ENCODE measurements at regions not wholly inside any gene's neighbourhood (a gene's known extent, or its start where the extent isn't known, plus 50 kb on each side); places are given as distances from the start of the nearest gene placed in this dataset.

GRCh38 chr12:115700896-115701465 is 576.5 kb downstream of the MED13L start:
- DNase-seq: no peak
- H3K79me2 ChIP-seq (ENCODE audit: insufficient read depth): no peaks in the 10 kb centered on the region
- H2AFZ ChIP-seq (ENCODE audit: low read depth): no peak overlapping the region
- no peaks in the 10 kb centered on the region for H4K20me1 ChIP-seq (ENCODE audit: insufficient read depth)
- no peaks in the 10 kb centered on the region for H3K27me3 ChIP-seq (ENCODE audit: insufficient read depth)
- ChIA-PET POLR2A (no interaction called here), CTCF (no interaction called here)
- H3K9me3 ChIP-seq: no peaks in the 10 kb centered on the region
- no peak overlapping the region for H3K4me2 ChIP-seq
- no peak for TF ChIP-seq PBX3 (IDR thresholded peaks at IDR 0.05)
- no peak for TF ChIP-seq ZBTB33 (IDR thresholded peaks at IDR 0.05; ENCODE audit: borderline replicate concordance, low read depth)
- no peak for TF ChIP-seq RAD21 (IDR thresholded peaks at IDR 0.05; ENCODE audit: low read length)
- no peak for TF ChIP-seq FOXM1 (IDR thresholded peaks at IDR 0.05; ENCODE audit: low read depth)
- no peak for TF ChIP-seq TCF12 (IDR thresholded peaks at IDR 0.05)
- TF ChIP-seq EP300 (IDR thresholded peaks at IDR 0.05; ENCODE audit: borderline replicate concordance in 1 of 2, low read depth in 1 of 2, low read length in 1 of 2): no peak
- TF ChIP-seq, protein P1, sequence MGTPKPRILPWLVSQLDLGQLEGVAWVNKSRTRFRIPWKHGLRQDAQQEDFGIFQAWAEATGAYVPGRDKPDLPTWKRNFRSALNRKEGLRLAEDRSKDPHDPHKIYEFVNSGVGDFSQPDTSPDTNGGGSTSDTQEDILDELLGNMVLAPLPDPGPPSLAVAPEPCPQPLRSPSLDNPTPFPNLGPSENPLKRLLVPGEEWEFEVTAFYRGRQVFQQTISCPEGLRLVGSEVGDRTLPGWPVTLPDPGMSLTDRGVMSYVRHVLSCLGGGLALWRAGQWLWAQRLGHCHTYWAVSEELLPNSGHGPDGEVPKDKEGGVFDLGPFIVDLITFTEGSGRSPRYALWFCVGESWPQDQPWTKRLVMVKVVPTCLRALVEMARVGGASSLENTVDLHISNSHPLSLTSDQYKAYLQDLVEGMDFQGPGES (IDR thresholded peaks at IDR 0.05; ENCODE audit: low read depth, low read length): no peak
- H3K4me1 ChIP-seq (ENCODE audit: control insufficient read depth in 1 of 2, insufficient read depth in 2 of 2, low read depth in 1 of 2, low read length in 1 of 2): no peaks in the 10 kb centered on the region
- H3K27ac ChIP-seq (ENCODE audit: low read depth in 2 of 2, low read length in 1 of 2): no peak overlapping the region
- no peak overlapping the region for H3K4me3 ChIP-seq (ENCODE audit: low read depth in 2 of 2, low read length in 1 of 2)
- WGBS (ENCODE audit: low lambda C conversion rate): 66% methylated on average over 7 of the region's 7 CpGs
- no peak overlapping the region for H3K9ac ChIP-seq
- no peaks in the 10 kb centered on the region for H3K9me2 ChIP-seq
- no peaks in the 10 kb centered on the region for H3K36me3 ChIP-seq (replicated peaks in 1 of 2; ENCODE audit: control insufficient read depth in 1 of 2, insufficient read depth in 2 of 2, low read length in 1 of 2)
- no peaks in the 10 kb centered on the region for H3F3A ChIP-seq (replicated peaks; ENCODE audit: insufficient read depth)

GRCh38 chr12:115700081-115700480 is 577.4 kb downstream of the MED13L start:
- ChIA-PET CTCF (no interaction called here), POLR2A (no interaction called here)
- Histone ChIP-seq H4K20me1 (ENCODE audit: insufficient read depth) (no peaks in the 10 kb centered on the region), H3K4me1 (ENCODE audit: control insufficient read depth in 1 of 2, insufficient read depth in 2 of 2, low read depth in 1 of 2, low read length in 1 of 2) (no peaks in the 10 kb centered on the region), H3K4me3 (ENCODE audit: low read depth in 2 of 2, low read length in 1 of 2) (no peak overlapping the region), H3K79me2 (ENCODE audit: insufficient read depth) (no peaks in the 10 kb centered on the region), H3K36me3 (replicated peaks in 1 of 2; ENCODE audit: control insufficient read depth in 1 of 2, insufficient read depth in 2 of 2, low read length in 1 of 2) (no peaks in the 10 kb centered on the region), H2AFZ (ENCODE audit: low read depth) (no peak overlapping the region), H3F3A (replicated peaks; ENCODE audit: insufficient read depth) (no peaks in the 10 kb centered on the region), H3K9me2 (no peaks in the 10 kb centered on the region), H3K9me3 (no peaks in the 10 kb centered on the region), H3K27ac (ENCODE audit: low read depth in 2 of 2, low read length in 1 of 2) (no peak overlapping the region), H3K9ac (no peak overlapping the region), H3K4me2 (no peak overlapping the region), H3K27me3 (ENCODE audit: insufficient read depth) (no peaks in the 10 kb centered on the region)
- DNase-seq: no peak
- WGBS (ENCODE audit: low lambda C conversion rate): 32% methylated on average over 2 of the region's 2 CpGs
- no peak for TF ChIP-seq POLR2AphosphoS5 (IDR thresholded peaks at IDR 0.05; ENCODE audit: low read depth, low read length)
- TF ChIP-seq EP300 (IDR thresholded peaks at IDR 0.05; ENCODE audit: borderline replicate concordance in 1 of 2, low read depth in 1 of 2, low read length in 1 of 2): no peak
- TF ChIP-seq SMC3 (IDR thresholded peaks at IDR 0.05; ENCODE audit: low read depth, low read length): no peak
- no peak for TF ChIP-seq FOXM1 (IDR thresholded peaks at IDR 0.05; ENCODE audit: low read depth)
- TF ChIP-seq CHD2 (IDR thresholded peaks at IDR 0.05; ENCODE audit: low read length, partially characterized antibody): no peak
- TF ChIP-seq SIN3A (IDR thresholded peaks at IDR 0.05; ENCODE audit: borderline replicate concordance, low read depth, low read length): no peak
- TF ChIP-seq MEF2A (IDR thresholded peaks at IDR 0.05; ENCODE audit: borderline replicate concordance, low read depth): no peak
- no peak for TF ChIP-seq TAF1 (IDR thresholded peaks at IDR 0.05; ENCODE audit: borderline replicate concordance, low read depth, low read length)

Data from SK-N-SH (cell line).